ENCODE measurements at regions not wholly inside any gene's neighbourhood (a gene's known extent, or its start where the extent isn't known, plus 50 kb on each side); places are given as distances from the start of the nearest gene placed in this dataset.

DNA sequence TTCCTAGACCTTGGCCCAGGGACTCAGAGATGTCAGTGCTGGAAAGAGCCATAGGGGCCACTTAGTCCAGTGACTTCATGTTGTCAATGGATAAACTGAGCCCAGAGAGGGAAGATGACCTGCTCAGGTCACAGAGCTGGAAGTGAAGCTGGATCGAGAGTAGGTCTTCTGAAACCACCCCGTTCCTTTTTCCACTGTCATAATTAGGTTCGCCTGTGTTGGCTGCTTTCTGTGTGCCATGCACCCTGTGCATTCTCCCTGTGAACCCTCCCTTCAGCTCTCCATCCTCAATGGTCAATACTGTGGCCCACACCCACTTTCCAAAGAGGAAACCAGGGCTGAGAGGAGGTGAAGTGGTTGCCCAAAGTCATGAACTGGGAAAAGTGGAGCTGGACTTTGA, 74.8 kb downstream of the CCR1 start:
- H3K27ac ChIP-seq = no peak overlapping the region
- TF ChIP-seq ZFX (IDR thresholded peaks at IDR 0.05) = no peak
- TF ChIP-seq, protein P1, sequence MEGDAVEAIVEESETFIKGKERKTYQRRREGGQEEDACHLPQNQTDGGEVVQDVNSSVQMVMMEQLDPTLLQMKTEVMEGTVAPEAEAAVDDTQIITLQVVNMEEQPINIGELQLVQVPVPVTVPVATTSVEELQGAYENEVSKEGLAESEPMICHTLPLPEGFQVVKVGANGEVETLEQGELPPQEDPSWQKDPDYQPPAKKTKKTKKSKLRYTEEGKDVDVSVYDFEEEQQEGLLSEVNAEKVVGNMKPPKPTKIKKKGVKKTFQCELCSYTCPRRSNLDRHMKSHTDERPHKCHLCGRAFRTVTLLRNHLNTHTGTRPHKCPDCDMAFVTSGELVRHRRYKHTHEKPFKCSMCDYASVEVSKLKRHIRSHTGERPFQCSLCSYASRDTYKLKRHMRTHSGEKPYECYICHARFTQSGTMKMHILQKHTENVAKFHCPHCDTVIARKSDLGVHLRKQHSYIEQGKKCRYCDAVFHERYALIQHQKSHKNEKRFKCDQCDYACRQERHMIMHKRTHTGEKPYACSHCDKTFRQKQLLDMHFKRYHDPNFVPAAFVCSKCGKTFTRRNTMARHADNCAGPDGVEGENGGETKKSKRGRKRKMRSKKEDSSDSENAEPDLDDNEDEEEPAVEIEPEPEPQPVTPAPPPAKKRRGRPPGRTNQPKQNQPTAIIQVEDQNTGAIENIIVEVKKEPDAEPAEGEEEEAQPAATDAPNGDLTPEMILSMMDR (conservative IDR thresholded peaks at IDR 0.05) = no peak

DNA sequence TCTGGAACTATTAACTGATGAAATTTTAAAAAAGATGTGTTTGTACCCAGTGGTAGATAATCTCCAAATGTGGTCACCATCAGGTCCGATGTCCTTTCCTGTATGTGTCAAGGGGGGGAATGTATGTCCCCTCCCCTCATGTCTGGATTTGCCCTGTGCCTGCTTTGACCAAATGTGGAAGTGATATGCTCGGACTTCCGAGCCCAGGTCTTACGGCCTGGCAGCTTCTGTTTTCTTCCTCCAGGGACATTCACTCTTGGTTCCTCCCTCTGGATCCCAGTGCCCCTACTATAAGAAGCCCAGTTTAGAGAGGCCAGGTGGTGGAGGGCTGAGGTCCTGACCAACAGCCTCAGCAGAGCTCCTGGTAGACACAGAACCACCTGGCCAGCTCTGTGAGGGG, 75.5 kb downstream of the CCR1 start:
- TF ChIP-seq, protein P1 (conservative IDR thresholded peaks at IDR 0.05) = no peak
- TF ChIP-seq ZFX (IDR thresholded peaks at IDR 0.05) = no peak
- H3K27ac ChIP-seq = no peak overlapping the region

DNA sequence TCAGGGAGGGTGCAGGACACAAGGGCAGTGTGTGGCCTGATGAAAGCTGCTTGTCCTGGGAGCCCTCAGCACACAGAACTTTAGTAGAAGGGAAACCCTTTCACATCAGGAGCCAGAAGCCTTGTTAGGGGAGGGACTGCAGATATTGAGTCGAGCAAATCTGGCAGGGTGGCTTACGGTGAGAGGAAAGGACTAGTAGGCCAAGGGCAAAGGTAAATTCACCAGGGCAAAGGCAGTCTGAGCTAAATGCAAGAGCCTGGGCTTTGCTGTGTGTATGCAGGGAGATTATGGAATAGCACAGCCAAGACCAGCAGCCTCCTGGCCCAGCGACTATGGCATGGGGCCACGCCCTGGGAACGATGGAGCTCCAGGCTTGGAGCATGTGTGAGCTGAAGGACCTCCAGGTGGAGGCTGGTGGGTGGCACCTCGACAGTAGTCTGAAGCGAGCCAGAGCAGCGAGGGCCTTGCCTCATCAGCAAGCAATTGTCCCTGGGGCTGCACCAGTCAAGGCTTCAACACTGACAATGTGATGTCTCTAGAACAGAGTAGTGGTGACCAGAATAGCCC, 76.1 kb downstream of the CCR1 start:
- TF ChIP-seq, protein P1 (conservative IDR thresholded peaks at IDR 0.05) = no peak
- H3K27ac ChIP-seq = no peak overlapping the region

DNA sequence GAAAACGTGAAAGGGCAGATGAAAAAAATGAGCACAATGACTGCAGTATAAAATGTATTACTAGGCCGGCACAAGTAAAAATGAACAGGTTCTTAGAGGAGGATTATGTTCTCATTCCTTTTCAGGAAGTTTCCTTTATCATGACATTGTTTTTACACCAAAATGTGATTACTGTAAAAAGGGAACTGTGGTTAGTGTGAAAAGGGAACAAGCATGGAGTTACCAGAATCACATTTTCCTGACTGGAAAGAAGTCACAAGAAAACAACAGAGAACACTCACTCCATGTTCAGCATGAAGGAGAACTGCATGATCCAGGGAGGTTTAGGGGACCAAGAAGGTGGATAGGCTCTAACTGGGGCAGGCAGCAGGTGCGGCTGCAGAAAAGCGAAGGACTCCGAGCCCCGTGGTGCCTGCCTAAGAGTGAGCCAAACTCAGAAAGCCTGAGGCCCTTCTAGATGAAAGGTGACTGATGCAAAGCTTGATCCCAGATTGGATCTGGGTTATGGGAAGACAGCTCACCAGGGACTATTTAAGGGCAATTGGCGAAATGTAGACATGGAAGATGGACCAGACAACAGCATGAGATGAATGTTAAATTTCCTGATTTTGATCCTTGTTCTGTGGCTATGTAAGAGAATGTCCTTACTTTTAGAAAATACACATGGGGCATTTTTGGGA, 77.3 kb downstream of the CCR1 start:
- no peak overlapping the region for H3K27ac ChIP-seq
- TF ChIP-seq ZFX (IDR thresholded peaks at IDR 0.05) = no peak
- TF ChIP-seq, protein P1 (conservative IDR thresholded peaks at IDR 0.05) = no peak

DNA sequence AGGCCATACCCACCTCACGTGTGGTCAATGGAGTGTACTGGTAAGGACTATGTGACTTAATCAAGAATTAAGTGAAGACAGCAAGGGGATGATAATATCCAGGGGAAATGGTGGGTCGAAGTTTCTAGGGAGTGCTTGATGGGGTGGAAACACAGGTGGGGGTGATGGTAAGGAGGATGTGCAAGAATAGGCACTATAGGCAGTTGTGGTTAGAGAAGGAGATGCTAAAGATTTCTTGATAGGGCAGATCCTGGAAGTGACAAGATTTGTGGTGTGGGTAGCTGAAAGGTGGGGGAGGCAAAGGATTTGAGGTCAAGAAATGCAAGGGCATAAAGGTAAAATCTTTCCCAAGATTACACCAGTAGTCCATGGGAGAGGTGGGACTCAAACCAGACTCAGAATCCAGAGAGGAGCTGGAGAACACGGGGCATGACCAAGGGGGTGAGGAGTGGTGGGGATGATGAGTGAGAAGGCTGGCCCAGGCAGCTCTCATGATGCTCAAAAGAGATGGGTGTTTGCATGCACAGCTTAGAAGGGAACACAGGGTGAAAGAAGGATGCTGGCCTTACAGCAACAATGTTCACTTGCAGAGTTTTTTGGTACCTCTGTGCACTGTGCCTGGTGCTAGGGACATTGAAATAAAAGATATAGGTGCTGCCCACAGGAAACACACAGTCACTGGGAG, 78.4 kb downstream of the CCR1 start:
- no peak overlapping the region for H3K27ac ChIP-seq
- no peak for TF ChIP-seq ZFX (IDR thresholded peaks at IDR 0.05)

DNA sequence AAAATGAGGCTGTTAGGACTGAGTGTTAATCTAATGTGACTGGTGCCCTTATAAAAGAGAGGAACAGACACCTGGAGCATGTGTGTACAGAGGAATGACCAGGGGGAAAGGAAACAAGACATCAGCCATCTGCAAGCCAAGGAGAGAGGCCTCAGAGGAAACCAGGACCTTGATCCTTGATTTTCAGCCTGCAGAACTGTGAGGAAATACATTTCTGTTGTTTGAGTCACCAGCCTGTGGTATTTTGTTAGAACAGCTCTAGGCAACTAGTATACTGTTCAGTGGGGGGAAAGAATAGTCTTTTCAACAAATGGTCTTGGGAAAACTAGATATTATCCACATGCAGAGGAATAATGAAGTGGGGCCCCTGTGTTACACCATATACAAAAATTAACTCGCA, 80.6 kb downstream of the CCR1 start:
- no peak for TF ChIP-seq ZFX (IDR thresholded peaks at IDR 0.05)
- TF ChIP-seq, protein P1 (conservative IDR thresholded peaks at IDR 0.05) = no peak
- no peak overlapping the region for H3K27ac ChIP-seq

DNA sequence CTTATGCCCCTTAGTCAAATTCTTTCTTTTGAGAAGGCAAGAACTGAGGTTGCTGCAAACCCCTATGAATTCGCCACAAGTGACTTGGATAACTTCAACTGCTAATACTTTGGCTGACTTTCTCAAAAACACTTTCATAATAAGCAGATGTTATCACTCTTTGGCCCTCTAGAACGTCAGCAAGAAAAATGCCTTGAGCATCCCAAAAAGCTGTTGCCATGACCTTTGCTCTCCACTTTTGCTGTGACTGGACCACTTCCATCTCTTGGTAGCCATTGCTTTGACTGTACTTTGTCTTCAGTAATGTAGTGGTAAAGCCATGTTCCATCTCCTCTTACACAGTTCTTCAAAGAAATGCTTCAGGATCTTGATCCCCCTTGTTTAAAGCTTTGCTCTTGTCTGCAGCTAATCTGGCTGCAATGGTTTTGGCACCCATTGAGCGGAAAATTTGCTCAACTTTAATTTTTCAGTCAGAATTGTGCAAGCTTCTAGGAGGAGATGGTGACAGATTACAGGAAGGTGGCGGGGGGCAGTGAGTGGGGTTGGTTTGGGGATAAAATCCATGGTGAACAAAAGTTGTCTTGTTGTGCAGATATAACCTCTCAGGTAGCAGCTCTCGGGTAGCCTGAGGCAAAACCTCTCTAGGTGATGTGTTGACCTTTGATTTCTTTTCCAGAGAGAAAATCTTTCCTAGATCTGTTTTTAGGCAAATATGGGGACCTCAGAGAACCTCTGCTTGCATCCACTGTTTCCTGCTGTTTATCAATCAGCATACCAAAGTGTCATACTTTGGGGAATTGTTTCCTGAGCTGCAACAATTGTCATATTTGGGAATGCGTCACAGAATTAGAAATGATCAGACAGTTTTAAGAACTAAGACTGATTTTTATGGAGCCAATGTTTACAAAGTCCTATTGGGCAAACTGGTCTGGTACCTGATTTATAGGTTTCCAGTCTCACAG, 83.6 kb downstream of the CCR1 start:
- TF ChIP-seq, protein P1 (conservative IDR thresholded peaks at IDR 0.05) = no peak
- no peak for TF ChIP-seq ZFX (IDR thresholded peaks at IDR 0.05)
- no peak overlapping the region for H3K27ac ChIP-seq
